Cardiac muscle cell (in vitro differentiated cells and primary cell): ENCODE measurements at regions not wholly inside any gene's neighbourhood (a gene's known extent, or its start where the extent isn't known, plus 50 kb on each side); places are given as distances from the start of the nearest gene placed in this dataset.

Source experiments
- DNase-seq, 2 donors: peaks; one replicate each; pipeline versions ENCODE4 v3.0.0 to v3.0.0-alpha.2; 2010 to 2017; ENCODE audit warnings: low read depth in 1 of 2, low spot score in 1 of 2
- H3K27ac ChIP-seq: fragments of 200-600 bp; sonication (generic); 2 replicates; pipeline ENCODE4 v1.5.1; 2016
- H3K27me3 ChIP-seq: fragments of 200-600 bp; sonication (generic); 2 replicates; pipeline ENCODE4 v1.6.0; 2016; ENCODE audit warnings: control low read depth
- H3K36me3 ChIP-seq: fragments of 200-600 bp; sonication (generic); 2 replicates; pipeline ENCODE4 v1.5.1; 2016; ENCODE audit warnings: control low read depth
- H3K4me1 ChIP-seq: fragments of 200-600 bp; sonication (generic); 2 replicates; pipeline ENCODE4 v1.8.1; 2017; ENCODE audit warnings: low read depth, mild to moderate bottlenecking, mixed run types
- H3K4me3 ChIP-seq: fragments of 200-600 bp; sonication (generic); 2 replicates; pipeline ENCODE4 v1.5.1; 2016; ENCODE audit warnings: mild to moderate bottlenecking
- H3K9me3 ChIP-seq: fragments of 200-600 bp; sonication (generic); 2 replicates; pipeline ENCODE4 v1.5.1; 2017; ENCODE audit warnings: low read depth, mild to moderate bottlenecking, control low read depth
- TF ChIP-seq, protein P1 (sequence below): IDR thresholded peaks from 2 replicates; pipeline ENCODE4 v1.5.1; 2012; ENCODE audit warnings: low read depth, mild to moderate bottlenecking, low read length

GRCh38 chr16:51008037-51008436 lies 143.0 kb downstream of the SALL1 start:
- no peak for DNase-seq
- Histone ChIP-seq H3K27me3 (no peaks in the 10 kb centered on the region), H3K4me3 (no peak overlapping the region), H3K27ac (no peak overlapping the region), H3K4me1 (no peaks in the 10 kb centered on the region), H3K9me3 (no peaks in the 10 kb centered on the region), H3K36me3 (no peaks in the 10 kb centered on the region)
- TF ChIP-seq, protein P1, sequence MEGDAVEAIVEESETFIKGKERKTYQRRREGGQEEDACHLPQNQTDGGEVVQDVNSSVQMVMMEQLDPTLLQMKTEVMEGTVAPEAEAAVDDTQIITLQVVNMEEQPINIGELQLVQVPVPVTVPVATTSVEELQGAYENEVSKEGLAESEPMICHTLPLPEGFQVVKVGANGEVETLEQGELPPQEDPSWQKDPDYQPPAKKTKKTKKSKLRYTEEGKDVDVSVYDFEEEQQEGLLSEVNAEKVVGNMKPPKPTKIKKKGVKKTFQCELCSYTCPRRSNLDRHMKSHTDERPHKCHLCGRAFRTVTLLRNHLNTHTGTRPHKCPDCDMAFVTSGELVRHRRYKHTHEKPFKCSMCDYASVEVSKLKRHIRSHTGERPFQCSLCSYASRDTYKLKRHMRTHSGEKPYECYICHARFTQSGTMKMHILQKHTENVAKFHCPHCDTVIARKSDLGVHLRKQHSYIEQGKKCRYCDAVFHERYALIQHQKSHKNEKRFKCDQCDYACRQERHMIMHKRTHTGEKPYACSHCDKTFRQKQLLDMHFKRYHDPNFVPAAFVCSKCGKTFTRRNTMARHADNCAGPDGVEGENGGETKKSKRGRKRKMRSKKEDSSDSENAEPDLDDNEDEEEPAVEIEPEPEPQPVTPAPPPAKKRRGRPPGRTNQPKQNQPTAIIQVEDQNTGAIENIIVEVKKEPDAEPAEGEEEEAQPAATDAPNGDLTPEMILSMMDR: no peak

GRCh38 chr16:51003850-51004566 lies 147.1 kb downstream of the SALL1 start:
- DNase-seq: no peak
- Histone ChIP-seq H3K36me3 (no peaks in the 10 kb centered on the region), H3K27me3 (no peaks in the 10 kb centered on the region), H3K4me3 (no peak overlapping the region), H3K27ac (no peak overlapping the region), H3K4me1 (no peaks in the 10 kb centered on the region), H3K9me3 (no peaks in the 10 kb centered on the region)
- TF ChIP-seq, protein P1: no peak

DNA sequence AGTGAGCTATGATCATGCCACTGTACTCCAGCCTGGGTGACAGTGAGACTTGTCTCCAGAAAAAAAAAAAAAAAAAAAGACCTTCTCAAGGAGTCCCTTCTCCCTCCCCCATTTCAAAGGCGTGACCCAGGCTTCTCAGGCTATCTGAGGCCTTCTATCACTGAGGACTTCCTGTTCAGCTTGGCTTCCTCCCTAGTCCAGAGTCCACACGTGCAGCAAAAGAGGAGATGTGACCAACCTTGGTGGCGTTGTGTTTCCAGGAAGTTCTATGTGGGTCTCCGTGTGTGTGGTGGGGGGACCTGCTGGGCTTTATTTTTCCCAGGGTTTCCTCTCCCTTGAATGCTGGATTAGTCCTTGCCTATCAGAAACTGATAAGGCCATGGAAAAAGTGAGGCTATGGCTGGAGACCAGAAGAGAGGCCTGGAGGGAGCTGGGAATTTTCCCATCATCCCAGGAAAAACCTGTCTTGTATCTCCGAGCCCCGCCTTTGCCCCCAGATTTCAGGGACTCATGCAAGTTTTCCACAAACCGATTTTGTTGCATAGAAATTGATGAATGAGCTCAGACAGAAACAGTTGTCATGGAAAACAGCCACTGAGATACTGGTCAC lies 148.1 kb downstream of the SALL1 start:
- Histone ChIP-seq H3K9me3 (no peaks in the 10 kb centered on the region), H3K4me1 (no peaks in the 10 kb centered on the region), H3K27ac (no peak overlapping the region), H3K36me3 (no peaks in the 10 kb centered on the region), H3K4me3 (no peak overlapping the region), H3K27me3 (no peaks in the 10 kb centered on the region)
- TF ChIP-seq, protein P1: no peak
- no peak for DNase-seq

DNA sequence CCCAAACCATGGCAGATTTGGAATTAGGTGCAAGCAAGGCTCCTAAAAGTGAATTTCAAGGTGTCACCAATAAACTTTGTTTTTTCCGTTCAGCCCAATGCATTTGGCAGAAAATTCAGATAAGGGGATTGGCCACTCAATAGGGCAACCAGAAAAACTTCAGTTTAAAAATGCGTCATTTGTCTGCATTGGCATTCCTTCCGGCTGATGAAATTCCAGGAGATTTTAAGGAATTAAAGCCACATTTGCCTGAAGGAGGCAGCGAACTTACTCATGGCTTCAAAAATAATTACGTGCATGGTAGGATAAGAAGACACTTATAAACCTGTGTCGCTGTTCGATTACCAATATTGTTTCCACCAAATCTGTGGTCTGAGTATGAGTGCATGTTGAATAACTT lies 151.9 kb downstream of the SALL1 start:
- DNase-seq: no peak
- Histone ChIP-seq H3K4me3 (no peak overlapping the region), H3K4me1 (no peaks in the 10 kb centered on the region), H3K36me3 (no peaks in the 10 kb centered on the region), H3K27ac (no peak overlapping the region), H3K27me3 (no peaks in the 10 kb centered on the region), H3K9me3 (no peaks in the 10 kb centered on the region)
- TF ChIP-seq, protein P1: no peak

GRCh38 chr16:50998411-50998810 lies 152.7 kb downstream of the SALL1 start:
- H3K9me3 ChIP-seq: no peaks in the 10 kb centered on the region
- no peaks in the 10 kb centered on the region for H3K4me1 ChIP-seq
- no peaks in the 10 kb centered on the region for H3K36me3 ChIP-seq
- H3K4me3 ChIP-seq: no peak overlapping the region
- H3K27ac ChIP-seq: no peak overlapping the region
- TF ChIP-seq, protein P1: no peak
- DNase-seq: no peak
- no peaks in the 10 kb centered on the region for H3K27me3 ChIP-seq
